HG03565 (cell line): ENCODE measurements at regions not wholly inside any gene's neighbourhood (a gene's known extent, or its start where the extent isn't known, plus 50 kb on each side); places are given as distances from the start of the nearest gene placed in this dataset.
"Not testable (repeated sequence)": the region's sequence is repeated elsewhere in the genome, so short reads cannot be mapped to it uniquely, and the experiment has no call there.

Source experiments
- ATAC-seq: cut with Tn5 transposase; IDR thresholded peaks from one replicate; pipeline ENCODE4 v1.9.1; 2021; ENCODE audit warnings: mild to moderate bottlenecking, moderate library complexity; ENCODE audit not compliant: unreplicated experiment

GRCh38 chr2:91809391-91809790 is 3061.8 kb upstream of the TEKT4 start:
- ATAC-seq = not testable (repeated sequence)

- ATAC-seq = no peak
Measured at GRCh38 chr2:91839904-91840868, 3031.0 kb upstream of the TEKT4 start.

GRCh38 chr2:91842264-91842663 is 3029.0 kb upstream of the TEKT4 start:
- ATAC-seq = not testable (repeated sequence)

- not testable (repeated sequence) for ATAC-seq
Measured at GRCh38 chr2:91842913-91843312, 3028.3 kb upstream of the TEKT4 start.

GRCh38 chr2:91843723-91844450 is 3027.3 kb upstream of the TEKT4 start:
- not testable (repeated sequence) for ATAC-seq

- ATAC-seq = not testable (repeated sequence)
Measured at GRCh38 chr2:91844451-91844825, 3026.8 kb upstream of the TEKT4 start.

GRCh38 chr2:91846388-91846787 is 3024.8 kb upstream of the TEKT4 start:
- ATAC-seq = not testable (repeated sequence)

- not testable (repeated sequence) for ATAC-seq
Measured at GRCh38 chr2:91851689-91852420, 3019.4 kb upstream of the TEKT4 start.

GRCh38 chr2:91856971-91857370 is 3014.3 kb upstream of the TEKT4 start:
- ATAC-seq = not testable (repeated sequence)

- not testable (repeated sequence) for ATAC-seq
Measured at GRCh38 chr2:91857711-91858110, 3013.5 kb upstream of the TEKT4 start.

GRCh38 chr2:91871716-91872115 is 2999.5 kb upstream of the TEKT4 start:
- not testable (repeated sequence) for ATAC-seq

- not testable (repeated sequence) for ATAC-seq
Measured at GRCh38 chr2:91873416-91873815, 2997.8 kb upstream of the TEKT4 start.

- not testable (repeated sequence) for ATAC-seq
Measured at GRCh38 chr2:91877658-91878210, 2993.5 kb upstream of the TEKT4 start.

GRCh38 chr2:91895091-91895490 is 2976.1 kb upstream of the TEKT4 start:
- ATAC-seq = not testable (repeated sequence)

- not testable (repeated sequence) for ATAC-seq
Measured at GRCh38 chr2:91917602-91918001, 2953.6 kb upstream of the TEKT4 start.
